Stimulated activated CD4-positive, alpha-beta T cell treated with anti-CD3 and anti-CD28 coated beads, Interleukin-1b, Interleukin-23, amount 100 ng/mL, for 4 hours (primary cell): ENCODE measurements at regions not wholly inside any gene's neighbourhood (a gene's known extent, or its start where the extent isn't known, plus 50 kb on each side); places are given as distances from the start of the nearest gene placed in this dataset.
"Not testable (repeated sequence)": the region's sequence is repeated elsewhere in the genome, so short reads cannot be mapped to it uniquely, and the experiment has no call there.

Source experiments
- DNase-seq, 2 donors: peaks; one replicate each; pipeline ENCODE4 v3.0.0-alpha.2; 2020; ENCODE audit warnings: low read depth in 2 of 2

- DNase-seq: no peak
These were observed 545.8 kb downstream of the LIG4 start for GRCh38 chr13:107669391-107669993.

GRCh38 chr13:107665926-107666458, 549.3 kb downstream of the LIG4 start:
- DNase-seq: no peak

- peak in 1 of 2 donors; percentile 12 for DNase-seq
These were observed 565.1 kb downstream of the LIG4 start for GRCh38 chr13:107650081-107650701.

- DNase-seq: no peak
These were observed 566.3 kb downstream of the LIG4 start for GRCh38 chr13:107649079-107649478.

- DNase-seq: no peak
These were observed 571.2 kb downstream of the LIG4 start for GRCh38 chr13:107644136-107644535.

- DNase-seq: no peak
These were observed 571.7 kb downstream of the LIG4 start for GRCh38 chr13:107643615-107644014.

GRCh38 chr13:107642831-107643230, 572.5 kb downstream of the LIG4 start:
- DNase-seq: no peak

GRCh38 chr13:107641574-107641973, 573.8 kb downstream of the LIG4 start:
- no peak for DNase-seq

- DNase-seq: no peak
These were observed 589.7 kb downstream of the LIG4 start for GRCh38 chr13:107625648-107626047.

- DNase-seq: no peak
These were observed 597.8 kb downstream of the LIG4 start for GRCh38 chr13:107617527-107617926.

- DNase-seq: no peak
These were observed 603.0 kb downstream of the LIG4 start for GRCh38 chr13:107612376-107612775.

GRCh38 chr13:107608736-107609135, 606.6 kb downstream of the LIG4 start:
- DNase-seq: no peak

GRCh38 chr13:107600971-107601370, 614.4 kb downstream of the LIG4 start:
- DNase-seq: no peak

GRCh38 chr13:107596306-107596705, 619.0 kb downstream of the LIG4 start:
- DNase-seq: not testable (repeated sequence)

- no peak for DNase-seq
These were observed 624.8 kb downstream of the LIG4 start for GRCh38 chr13:107590556-107590955.

- no peak for DNase-seq
These were observed 627.7 kb downstream of the LIG4 start for GRCh38 chr13:107587681-107588080.

- DNase-seq: no peak
These were observed 629.1 kb downstream of the LIG4 start for GRCh38 chr13:107586216-107586615.

- DNase-seq: no peak
These were observed 629.7 kb downstream of the LIG4 start for GRCh38 chr13:107585469-107586180.

- DNase-seq: no peak
These were observed 633.2 kb downstream of the LIG4 start for GRCh38 chr13:107582171-107582570.

- no peak for DNase-seq
These were observed 634.5 kb downstream of the LIG4 start for GRCh38 chr13:107580741-107581412.

GRCh38 chr13:107576430-107576829, 638.9 kb downstream of the LIG4 start:
- no peak for DNase-seq

- DNase-seq: no peak
These were observed 640.7 kb downstream of the LIG4 start for GRCh38 chr13:107574517-107575210.
